ENCODE measurements at regions not wholly inside any gene's neighbourhood (a gene's known extent, or its start where the extent isn't known, plus 50 kb on each side); places are given as distances from the start of the nearest gene placed in this dataset.

DNA sequence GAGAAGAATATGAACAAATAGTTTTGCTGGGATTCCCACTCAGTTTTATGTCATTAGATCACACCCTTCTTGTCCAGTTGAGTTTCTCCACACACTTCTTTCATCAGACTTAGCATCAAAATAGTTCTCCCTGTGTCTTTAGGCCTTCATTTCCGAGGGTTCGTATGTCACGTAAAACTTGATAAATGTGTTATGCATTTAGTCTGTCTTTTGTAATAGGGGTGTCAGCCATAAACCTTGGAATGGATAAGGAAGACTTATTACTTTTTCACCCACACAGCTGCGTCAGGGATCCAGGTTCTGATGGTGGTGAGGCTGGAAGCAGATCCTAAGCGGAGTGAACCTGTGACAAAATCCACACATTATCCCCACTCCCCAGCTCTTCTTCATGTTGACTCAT lies 246.8 kb downstream of the CD83 start:
- TF ChIP-seq, protein P1, sequence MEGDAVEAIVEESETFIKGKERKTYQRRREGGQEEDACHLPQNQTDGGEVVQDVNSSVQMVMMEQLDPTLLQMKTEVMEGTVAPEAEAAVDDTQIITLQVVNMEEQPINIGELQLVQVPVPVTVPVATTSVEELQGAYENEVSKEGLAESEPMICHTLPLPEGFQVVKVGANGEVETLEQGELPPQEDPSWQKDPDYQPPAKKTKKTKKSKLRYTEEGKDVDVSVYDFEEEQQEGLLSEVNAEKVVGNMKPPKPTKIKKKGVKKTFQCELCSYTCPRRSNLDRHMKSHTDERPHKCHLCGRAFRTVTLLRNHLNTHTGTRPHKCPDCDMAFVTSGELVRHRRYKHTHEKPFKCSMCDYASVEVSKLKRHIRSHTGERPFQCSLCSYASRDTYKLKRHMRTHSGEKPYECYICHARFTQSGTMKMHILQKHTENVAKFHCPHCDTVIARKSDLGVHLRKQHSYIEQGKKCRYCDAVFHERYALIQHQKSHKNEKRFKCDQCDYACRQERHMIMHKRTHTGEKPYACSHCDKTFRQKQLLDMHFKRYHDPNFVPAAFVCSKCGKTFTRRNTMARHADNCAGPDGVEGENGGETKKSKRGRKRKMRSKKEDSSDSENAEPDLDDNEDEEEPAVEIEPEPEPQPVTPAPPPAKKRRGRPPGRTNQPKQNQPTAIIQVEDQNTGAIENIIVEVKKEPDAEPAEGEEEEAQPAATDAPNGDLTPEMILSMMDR (IDR thresholded peaks at IDR 0.05; ENCODE audit: unreplicated experiment) = no peak
- no peaks in the 10 kb centered on the region for H3K27me3 Mint-ChIP-seq (ENCODE audit: unreplicated experiment)
- H3K27ac Mint-ChIP-seq (ENCODE audit: unreplicated experiment) = no peak overlapping the region
- DNase-seq = no peak
- no peak overlapping the region for H3K4me3 Mint-ChIP-seq (ENCODE audit: low read depth, unreplicated experiment)
- no peaks in the 10 kb centered on the region for H3K9me3 Mint-ChIP-seq (ENCODE audit: low read depth, unreplicated experiment)
- BruUV-seq (replicated peaks) = no TSS peak
- no peaks in the 10 kb centered on the region for H3K36me3 Mint-ChIP-seq (ENCODE audit: insufficient read depth, unreplicated experiment)
- intact Hi-C loops (cut with micrococcal nuclease; ENCODE audit: unreplicated experiment) = no loop called here
- H3K4me1 Mint-ChIP-seq (ENCODE audit: low read depth, unreplicated experiment) = no peaks in the 10 kb centered on the region
- CTCF ChIA-PET = no interaction called here

DNA sequence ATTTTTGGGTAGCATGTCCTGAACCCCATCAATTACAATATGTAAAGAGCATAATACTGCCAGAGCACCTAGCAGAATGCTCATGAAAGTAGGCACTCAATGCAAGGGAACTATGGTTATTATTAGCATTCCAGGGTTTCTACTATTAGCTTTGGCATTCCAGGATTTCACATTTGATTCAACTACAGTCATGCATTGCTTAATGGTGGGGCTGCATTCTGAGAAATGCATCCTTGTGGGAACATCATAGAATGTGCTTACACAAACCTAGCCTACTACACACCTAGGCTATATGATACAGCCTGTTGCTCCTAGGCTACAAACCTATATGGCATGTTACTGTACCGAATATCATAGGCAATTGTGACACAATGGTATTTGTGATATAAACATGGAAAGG lies 247.8 kb downstream of the CD83 start:
- CTCF ChIA-PET = no interaction called here
- Mint-ChIP-seq H3K4me1 (ENCODE audit: low read depth, unreplicated experiment) (no peaks in the 10 kb centered on the region), H3K27me3 (ENCODE audit: unreplicated experiment) (no peaks in the 10 kb centered on the region), H3K4me3 (ENCODE audit: low read depth, unreplicated experiment) (no peak overlapping the region), H3K27ac (ENCODE audit: unreplicated experiment) (no peak overlapping the region), H3K36me3 (ENCODE audit: insufficient read depth, unreplicated experiment) (no peaks in the 10 kb centered on the region), H3K9me3 (ENCODE audit: low read depth, unreplicated experiment) (no peaks in the 10 kb centered on the region)
- DNase-seq = no peak
- no TSS peak for BruUV-seq (replicated peaks)
- TF ChIP-seq, protein P1 (IDR thresholded peaks at IDR 0.05; ENCODE audit: unreplicated experiment) = no peak
- intact Hi-C loops (cut with micrococcal nuclease; ENCODE audit: unreplicated experiment) = no loop called here

DNA sequence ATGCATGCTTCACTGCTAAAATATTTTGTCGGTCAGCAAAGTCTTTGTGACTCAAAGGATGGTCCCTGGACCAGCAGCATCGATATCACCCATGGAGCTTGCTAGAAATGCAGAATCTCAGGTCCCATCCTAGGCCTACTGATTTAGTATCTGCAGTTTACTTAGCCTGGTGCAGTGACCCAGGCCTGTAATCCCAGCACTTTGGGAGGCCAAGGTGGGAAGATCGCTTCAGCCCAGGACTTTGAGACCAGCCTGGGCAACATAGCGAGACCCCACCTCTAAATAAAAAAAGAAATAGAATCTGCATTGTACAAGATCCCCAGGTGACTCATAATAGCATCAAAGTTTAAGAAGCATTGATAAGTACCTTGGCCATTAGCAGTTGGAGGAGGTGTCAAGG lies 248.7 kb downstream of the CD83 start:
- Mint-ChIP-seq H3K27me3 (ENCODE audit: unreplicated experiment) (no peaks in the 10 kb centered on the region), H3K9me3 (ENCODE audit: low read depth, unreplicated experiment) (peaks cover under 1% of the 10 kb centered on the region), H3K4me1 (ENCODE audit: low read depth, unreplicated experiment) (peaks cover 3% of the 10 kb centered on the region), H3K36me3 (ENCODE audit: insufficient read depth, unreplicated experiment) (no peaks in the 10 kb centered on the region), H3K27ac (ENCODE audit: unreplicated experiment) (no peak overlapping the region), H3K4me3 (ENCODE audit: low read depth, unreplicated experiment) (no peak overlapping the region)
- intact Hi-C loops (cut with micrococcal nuclease; ENCODE audit: unreplicated experiment) = no loop called here
- BruUV-seq (replicated peaks) = no TSS peak
- TF ChIP-seq, protein P1 (IDR thresholded peaks at IDR 0.05; ENCODE audit: unreplicated experiment) = no peak
- DNase-seq = no peak
- CTCF ChIA-PET = no interaction called here

DNA sequence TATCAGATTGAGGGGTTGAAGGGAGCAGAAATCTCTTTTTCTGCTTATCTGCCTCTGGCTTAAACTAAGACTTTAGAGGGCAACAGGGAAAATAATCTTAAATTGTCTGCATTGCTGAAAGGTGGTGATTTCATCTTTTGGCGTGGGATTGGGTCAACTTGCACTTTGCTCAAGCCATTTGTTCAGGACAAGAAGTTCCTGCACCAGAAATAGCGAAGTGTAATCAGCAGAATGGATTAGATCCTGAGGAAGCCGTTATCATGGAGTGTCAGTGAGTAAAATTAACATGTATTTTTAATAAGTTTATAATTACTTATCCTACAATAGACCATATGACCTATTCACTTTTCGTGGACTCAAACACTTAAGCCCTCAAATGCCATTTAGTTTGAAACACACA lies 249.3 kb downstream of the CD83 start:
- no peak for DNase-seq
- Mint-ChIP-seq H3K4me3 (ENCODE audit: low read depth, unreplicated experiment) (no peak overlapping the region), H3K9me3 (ENCODE audit: low read depth, unreplicated experiment) (peaks cover 2% of the 10 kb centered on the region), H3K4me1 (ENCODE audit: low read depth, unreplicated experiment) (peaks cover 9% of the 10 kb centered on the region), H3K36me3 (ENCODE audit: insufficient read depth, unreplicated experiment) (no peaks in the 10 kb centered on the region), H3K27ac (ENCODE audit: unreplicated experiment) (no peak overlapping the region), H3K27me3 (ENCODE audit: unreplicated experiment) (no peaks in the 10 kb centered on the region)
- CTCF ChIA-PET = no interaction called here
- intact Hi-C loops (cut with micrococcal nuclease; ENCODE audit: unreplicated experiment) = no loop called here
- BruUV-seq (replicated peaks) = no TSS peak
- TF ChIP-seq, protein P1 (IDR thresholded peaks at IDR 0.05; ENCODE audit: unreplicated experiment) = no peak

- no peaks in the 10 kb centered on the region for H3K36me3 Mint-ChIP-seq (ENCODE audit: insufficient read depth, unreplicated experiment)
- peaks cover 2% of the 10 kb centered on the region for H3K9me3 Mint-ChIP-seq (ENCODE audit: low read depth, unreplicated experiment)
- H3K27ac Mint-ChIP-seq (ENCODE audit: unreplicated experiment) = no peak overlapping the region
- intact Hi-C loops (cut with micrococcal nuclease; ENCODE audit: unreplicated experiment) = no loop called here
- no TSS peak for BruUV-seq (replicated peaks)
- peaks cover 9% of the 10 kb centered on the region for H3K4me1 Mint-ChIP-seq (ENCODE audit: low read depth, unreplicated experiment)
- H3K4me3 Mint-ChIP-seq (ENCODE audit: low read depth, unreplicated experiment) = no peak overlapping the region
- CTCF ChIA-PET = no interaction called here
- H3K27me3 Mint-ChIP-seq (ENCODE audit: unreplicated experiment) = no peaks in the 10 kb centered on the region
- TF ChIP-seq, protein P1 (IDR thresholded peaks at IDR 0.05; ENCODE audit: unreplicated experiment) = no peak
- no peak for DNase-seq
Observed at GRCh38 chr6:14367296-14367695, 249.7 kb downstream of the CD83 start.
